Adrenal gland (tissue), 5 donors: ENCODE measurements at regions not wholly inside any gene's neighbourhood (a gene's known extent, or its start where the extent isn't known, plus 50 kb on each side); places are given as distances from the start of the nearest gene placed in this dataset.

Experiments used
- CTCF ChIP-seq, 6 experiments: fragments of 450-650 bp in 4 of 6; fragments of 200-600 bp in 2 of 6; sonication (generic) in 1 of 6; IDR thresholded peaks; 1 replicate in 5 of 6; 2 replicates in 1 of 6; pipeline versions ENCODE4 v1.5.1 to v1.8.0; 2016 to 2021; ENCODE audit warnings: antibody characterized with exemption in 6 of 6, mild to moderate bottlenecking in 2 of 6, moderate library complexity in 1 of 6
- POLR2A ChIP-seq, 2 donors: fragments of 450-650 bp; IDR thresholded peaks; one replicate each; pipeline ENCODE4 v1.6.1; 2017; ENCODE audit warnings: antibody characterized with exemption in 2 of 2, mild to moderate bottlenecking in 2 of 2, moderate library complexity in 1 of 2
- donor health status: DM: no; HTN: no; CAD: no.

- no peak for TF ChIP-seq CTCF (IDR thresholded peaks at IDR 0.05)
- TF ChIP-seq POLR2A (IDR thresholded peaks at IDR 0.05), result no peak
These were observed 193.5 kb upstream of the SNX19 start for GRCh38 chr11:131109790-131110189.
